HG02610 (cell line): ENCODE measurements at regions not wholly inside any gene's neighbourhood (a gene's known extent, or its start where the extent isn't known, plus 50 kb on each side); places are given as distances from the start of the nearest gene placed in this dataset.
"Not testable (repeated sequence)": the region's sequence is repeated elsewhere in the genome, so short reads cannot be mapped to it uniquely, and the experiment has no call there.

Experiments
- ATAC-seq: cut with Tn5 transposase; IDR thresholded peaks from one replicate; pipeline ENCODE4 v1.9.1; 2021; ENCODE audit warnings: mild to moderate bottlenecking, moderate library complexity; ENCODE audit not compliant: unreplicated experiment

GRCh38 chr9:111276431-111277128 lies 53.4 kb downstream of the OR2K2 start:
- ATAC-seq, result no peak

- ATAC-seq, result no peak
Measured at GRCh38 chr9:111274737-111275136, 55.3 kb downstream of the OR2K2 start.

GRCh38 chr9:111272581-111272980 lies 57.4 kb downstream of the OR2K2 start:
- no peak for ATAC-seq

GRCh38 chr9:111271481-111272080 lies 58.4 kb downstream of the OR2K2 start:
- ATAC-seq, result no peak

GRCh38 chr9:111271047-111271446 lies 59.0 kb downstream of the OR2K2 start:
- ATAC-seq, result no peak

- ATAC-seq, result not testable (repeated sequence)
Measured at GRCh38 chr9:111266024-111266423, 64.0 kb downstream of the OR2K2 start.

- ATAC-seq, result no peak
Measured at GRCh38 chr9:111263116-111263515, 66.9 kb downstream of the OR2K2 start.

GRCh38 chr9:111258875-111259271 lies 71.2 kb downstream of the OR2K2 start:
- ATAC-seq, result no peak

GRCh38 chr9:111258209-111258874 lies 71.7 kb downstream of the OR2K2 start:
- ATAC-seq, result no peak

GRCh38 chr9:111253742-111254437 lies 76.1 kb downstream of the OR2K2 start:
- no peak for ATAC-seq

GRCh38 chr9:111250875-111251842 lies 78.9 kb downstream of the OR2K2 start:
- no peak for ATAC-seq

- no peak for ATAC-seq
Measured at GRCh38 chr9:111237447-111237846, 92.6 kb downstream of the OR2K2 start.

GRCh38 chr9:111236332-111236731 lies 93.7 kb downstream of the OR2K2 start:
- no peak for ATAC-seq

GRCh38 chr9:111233963-111234362 lies 96.1 kb downstream of the OR2K2 start:
- no peak for ATAC-seq

- no peak for ATAC-seq
Measured at GRCh38 chr9:111232997-111233790, 96.8 kb downstream of the OR2K2 start.

GRCh38 chr9:111231801-111232580 lies 98.0 kb downstream of the OR2K2 start:
- ATAC-seq, result no peak

GRCh38 chr9:111222757-111223156 lies 107.3 kb downstream of the OR2K2 start:
- no peak for ATAC-seq

- no peak for ATAC-seq
Measured at GRCh38 chr9:111212874-111213273, 117.2 kb downstream of the OR2K2 start.

- ATAC-seq, result no peak
Measured at GRCh38 chr9:111198936-111199335, 131.1 kb downstream of the OR2K2 start.
